WERI-Rb-1 (cell line): ENCODE measurements at regions not wholly inside any gene's neighbourhood (a gene's known extent, or its start where the extent isn't known, plus 50 kb on each side); places are given as distances from the start of the nearest gene placed in this dataset.
"Not testable (repeated sequence)": the region's sequence is repeated elsewhere in the genome, so short reads cannot be mapped to it uniquely, and the experiment has no call there.

Experiments used
- DNase-seq: peaks from one replicate; pipeline ENCODE4 v3.0.0-alpha.2; 2020
- H3K27ac ChIP-seq: fragments of 250-450 bp; sonication (Bioruptor Pico); 2 replicates; pipeline ENCODE4 v1.5.1; 2020; ENCODE audit warnings: mild to moderate bottlenecking, moderate library complexity
- H3K27me3 ChIP-seq: fragments of 250-450 bp; sonication (Bioruptor Pico); 2 replicates; pipeline ENCODE4 v1.5.1; 2021; ENCODE audit warnings: mild to moderate bottlenecking, low read depth, moderate library complexity; ENCODE audit not compliant: insufficient read depth, severe bottlenecking
- H3K36me3 ChIP-seq: fragments of 250-450 bp; sonication (Bioruptor Pico); 2 replicates; pipeline ENCODE4 v1.5.1; 2020; ENCODE audit warnings: mild to moderate bottlenecking, moderate library complexity
- H3K4me3 ChIP-seq: 2 replicates; pipeline ENCODE4 v1.5.1; 2011; ENCODE audit warnings: low read depth, mild to moderate bottlenecking, control low read depth, low read length
- H3K9me3 ChIP-seq: fragments of 250-450 bp; sonication (Bioruptor Pico); 2 replicates; pipeline ENCODE4 v1.5.1; 2021; ENCODE audit warnings: mild to moderate bottlenecking, moderate library complexity; ENCODE audit not compliant: severe bottlenecking
- TF ChIP-seq, protein P1 (sequence below): IDR thresholded peaks from 2 replicates; pipeline ENCODE4 v1.5.1; 2011; ENCODE audit warnings: low read depth, mild to moderate bottlenecking, control low read depth, inconsistent platforms, low read length

DNA sequence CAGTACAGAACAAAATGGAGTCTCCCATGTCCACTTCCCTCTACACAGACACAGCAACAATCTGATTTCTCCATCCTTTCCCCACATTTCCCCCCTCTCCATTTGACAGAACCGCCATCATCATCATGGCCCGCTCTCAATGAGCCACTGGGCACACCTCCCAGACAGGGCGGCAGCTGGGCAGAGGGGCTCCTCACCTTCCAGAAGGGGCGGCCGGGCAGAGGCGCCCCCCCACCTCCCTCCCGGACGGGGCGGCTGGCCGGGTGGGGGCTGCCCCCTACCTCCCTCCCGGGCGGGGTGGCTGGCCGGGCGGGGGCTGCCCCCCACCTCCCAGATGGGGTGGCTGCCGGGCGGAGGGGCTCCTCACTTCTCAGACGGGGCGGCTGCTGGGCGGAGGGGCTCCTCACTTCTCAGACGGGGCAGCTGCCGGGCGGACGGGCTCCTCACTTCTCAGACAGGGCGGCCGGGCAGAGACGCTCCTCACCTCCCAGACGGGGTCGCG is 337.9 kb downstream of the GOLGA6L6 start:
- DNase-seq = not testable (repeated sequence)

GRCh38 chr15:20194591-20195198 is 346.9 kb downstream of the GOLGA6L6 start:
- not testable (repeated sequence) for H3K4me3 ChIP-seq, H3K9me3 ChIP-seq, H3K36me3 ChIP-seq, DNase-seq, H3K27ac ChIP-seq
- H3K27me3 ChIP-seq = peaks cover 16% of the 10 kb centered on the region

More for the DNA sequence above, 337.9 kb downstream of the GOLGA6L6 start:
- H3K36me3 ChIP-seq, H3K4me3 ChIP-seq, H3K27ac ChIP-seq: not testable (repeated sequence)
- H3K9me3 ChIP-seq = peaks cover 24% of the 10 kb centered on the region
- H3K27me3 ChIP-seq = peaks cover 25% of the 10 kb centered on the region

GRCh38 chr15:20192982-20193929 is 348.3 kb downstream of the GOLGA6L6 start:
- not testable (repeated sequence) for H3K9me3 ChIP-seq, H3K27ac ChIP-seq, H3K4me3 ChIP-seq, H3K36me3 ChIP-seq
- TF ChIP-seq, protein P1, sequence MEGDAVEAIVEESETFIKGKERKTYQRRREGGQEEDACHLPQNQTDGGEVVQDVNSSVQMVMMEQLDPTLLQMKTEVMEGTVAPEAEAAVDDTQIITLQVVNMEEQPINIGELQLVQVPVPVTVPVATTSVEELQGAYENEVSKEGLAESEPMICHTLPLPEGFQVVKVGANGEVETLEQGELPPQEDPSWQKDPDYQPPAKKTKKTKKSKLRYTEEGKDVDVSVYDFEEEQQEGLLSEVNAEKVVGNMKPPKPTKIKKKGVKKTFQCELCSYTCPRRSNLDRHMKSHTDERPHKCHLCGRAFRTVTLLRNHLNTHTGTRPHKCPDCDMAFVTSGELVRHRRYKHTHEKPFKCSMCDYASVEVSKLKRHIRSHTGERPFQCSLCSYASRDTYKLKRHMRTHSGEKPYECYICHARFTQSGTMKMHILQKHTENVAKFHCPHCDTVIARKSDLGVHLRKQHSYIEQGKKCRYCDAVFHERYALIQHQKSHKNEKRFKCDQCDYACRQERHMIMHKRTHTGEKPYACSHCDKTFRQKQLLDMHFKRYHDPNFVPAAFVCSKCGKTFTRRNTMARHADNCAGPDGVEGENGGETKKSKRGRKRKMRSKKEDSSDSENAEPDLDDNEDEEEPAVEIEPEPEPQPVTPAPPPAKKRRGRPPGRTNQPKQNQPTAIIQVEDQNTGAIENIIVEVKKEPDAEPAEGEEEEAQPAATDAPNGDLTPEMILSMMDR = peak; percentile 39
- H3K27me3 ChIP-seq = peaks cover 23% of the 10 kb centered on the region
- peak; percentile 71 for DNase-seq

GRCh38 chr15:20191508-20192125 is 350.0 kb downstream of the GOLGA6L6 start:
- H3K9me3 ChIP-seq, H3K27ac ChIP-seq, H3K36me3 ChIP-seq, DNase-seq, H3K4me3 ChIP-seq: not testable (repeated sequence)
- H3K27me3 ChIP-seq = peaks cover 23% of the 10 kb centered on the region

- H3K27me3 ChIP-seq = peaks cover 26% of the 10 kb centered on the region
- DNase-seq, H3K4me3 ChIP-seq, H3K9me3 ChIP-seq, H3K27ac ChIP-seq, H3K36me3 ChIP-seq: not testable (repeated sequence)
These were observed 353.0 kb downstream of the GOLGA6L6 start for GRCh38 chr15:20188611-20189010.

- not testable (repeated sequence) for DNase-seq, H3K27ac ChIP-seq, H3K36me3 ChIP-seq, H3K4me3 ChIP-seq, H3K9me3 ChIP-seq
- peaks cover 26% of the 10 kb centered on the region for H3K27me3 ChIP-seq
These were observed 353.9 kb downstream of the GOLGA6L6 start for GRCh38 chr15:20187370-20188355.

DNA sequence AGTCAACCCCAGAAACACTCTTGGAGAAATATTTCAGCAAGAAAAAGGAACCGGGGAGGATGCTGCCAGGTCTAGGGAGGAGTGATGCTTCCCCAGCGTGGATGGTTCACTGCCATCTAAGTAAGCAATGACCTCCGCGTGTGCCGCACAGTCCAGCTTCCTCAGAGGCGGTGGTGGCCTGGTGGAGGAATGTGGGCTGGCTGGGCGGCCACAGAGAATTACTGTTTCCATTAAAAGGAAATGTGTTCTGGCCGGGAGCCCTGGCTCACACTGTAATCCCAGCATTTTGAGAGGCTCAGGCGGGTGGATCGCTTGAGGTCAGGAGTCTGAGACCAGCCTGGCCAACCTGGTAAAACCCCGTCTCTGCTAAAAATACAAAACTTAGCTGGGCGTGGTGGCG is 356.7 kb downstream of the GOLGA6L6 start:
- DNase-seq, H3K27ac ChIP-seq, H3K4me3 ChIP-seq, H3K36me3 ChIP-seq, H3K9me3 ChIP-seq: not testable (repeated sequence)
- peaks cover 20% of the 10 kb centered on the region for H3K27me3 ChIP-seq

DNA sequence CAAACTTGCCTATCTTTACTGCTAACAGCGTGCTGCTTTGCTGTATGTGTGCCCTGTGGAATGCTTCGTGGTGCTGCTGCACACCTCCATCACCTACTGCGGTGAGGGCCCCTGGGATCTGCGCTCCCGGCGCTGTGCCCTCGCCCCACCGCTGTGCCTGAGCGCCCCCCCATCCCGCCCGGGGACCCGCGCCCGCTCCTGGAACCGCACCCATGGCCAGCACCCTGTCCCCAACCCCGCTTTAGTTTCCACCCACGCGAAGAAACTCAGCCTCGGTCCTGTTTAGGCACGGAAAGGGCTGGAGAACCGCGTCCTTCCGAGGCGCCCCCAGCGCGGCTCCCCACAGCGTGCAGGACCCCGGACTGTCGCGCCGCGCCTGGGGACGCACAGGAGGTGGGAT is 373.4 kb downstream of the GOLGA6L6 start:
- H3K27me3 ChIP-seq, H3K4me3 ChIP-seq, DNase-seq, H3K9me3 ChIP-seq, H3K27ac ChIP-seq, H3K36me3 ChIP-seq: not testable (repeated sequence)

DNA sequence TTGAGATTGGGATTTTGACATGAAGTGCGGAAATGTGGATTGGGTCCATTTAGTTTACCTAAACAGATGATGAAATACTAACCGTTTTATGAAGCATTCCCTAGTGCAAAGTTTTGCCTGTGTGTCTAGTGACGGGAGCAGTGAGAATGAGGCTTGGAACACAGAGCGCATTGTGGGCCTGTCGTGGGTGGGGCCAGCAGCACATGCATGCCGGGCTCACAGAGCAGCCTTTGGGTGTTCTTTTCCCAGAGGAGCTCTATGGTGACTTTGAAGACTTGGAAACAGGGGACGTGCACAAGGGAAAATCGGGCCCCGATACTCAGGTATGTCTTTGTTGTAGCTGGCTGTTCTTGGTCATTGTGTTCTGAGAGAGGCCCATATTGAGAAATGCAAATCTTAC is 388.1 kb downstream of the GOLGA6L6 start:
- not testable (repeated sequence) for H3K4me3 ChIP-seq, H3K9me3 ChIP-seq, H3K27ac ChIP-seq, H3K36me3 ChIP-seq, H3K27me3 ChIP-seq, DNase-seq

DNA sequence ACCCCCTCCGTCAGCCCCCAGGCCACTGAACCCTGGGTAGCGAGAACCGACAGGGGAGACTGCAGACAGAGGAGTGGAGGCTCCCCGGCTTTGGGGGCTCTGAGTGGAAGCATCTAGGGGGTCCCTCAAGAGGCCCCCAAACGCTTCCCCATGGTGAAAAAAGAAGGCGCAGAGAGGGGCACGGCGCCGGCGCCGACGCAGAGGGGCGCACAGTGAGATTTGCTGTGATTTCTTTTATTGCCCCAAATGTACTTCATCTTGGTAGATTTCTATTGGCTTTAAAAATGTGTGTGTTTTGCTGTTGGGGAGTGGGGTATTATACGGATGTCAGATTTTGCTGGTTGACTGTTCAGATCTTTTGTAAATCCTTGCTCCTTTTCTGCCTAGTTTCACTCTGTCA is 392.9 kb downstream of the GOLGA6L6 start:
- not testable (repeated sequence) for H3K4me3 ChIP-seq, DNase-seq, H3K27ac ChIP-seq, H3K27me3 ChIP-seq, H3K36me3 ChIP-seq, H3K9me3 ChIP-seq

GRCh38 chr15:20148008-20148407 is 393.6 kb downstream of the GOLGA6L6 start:
- not testable (repeated sequence) for H3K9me3 ChIP-seq, H3K27me3 ChIP-seq, H3K36me3 ChIP-seq, H3K27ac ChIP-seq, DNase-seq, H3K4me3 ChIP-seq

GRCh38 chr15:20144333-20145036 is 397.1 kb downstream of the GOLGA6L6 start:
- not testable (repeated sequence) for H3K36me3 ChIP-seq, H3K9me3 ChIP-seq, DNase-seq, H3K27ac ChIP-seq, H3K27me3 ChIP-seq, H3K4me3 ChIP-seq
